Stomach smooth muscle (tissue), 2 donors: ENCODE measurements at regions not wholly inside any gene's neighbourhood (a gene's known extent, or its start where the extent isn't known, plus 50 kb on each side); places are given as distances from the start of the nearest gene placed in this dataset.
"Not testable (repeated sequence)": the region's sequence is repeated elsewhere in the genome, so short reads cannot be mapped to it uniquely, and the experiment has no call there.

Source experiments
- H3K27ac ChIP-seq: one replicate; pipeline ENCODE4 v1.7.0; 2013; ENCODE audit warnings: mild to moderate bottlenecking, low read length, inconsistent platforms
- H3K27me3 ChIP-seq, 2 donors: one replicate each; pipeline ENCODE4 v1.7.0; 2013; ENCODE audit warnings: low read length in 2 of 2; ENCODE audit not compliant: insufficient read depth in 2 of 2, control insufficient read depth in 1 of 2
- H3K36me3 ChIP-seq, 2 donors: one replicate each; pipeline ENCODE4 v1.7.0; 2013; ENCODE audit warnings: low read length in 2 of 2; ENCODE audit not compliant: control insufficient read depth in 2 of 2, insufficient read depth in 2 of 2
- H3K4me1 ChIP-seq: one replicate; pipeline ENCODE4 v1.7.0; 2013; ENCODE audit warnings: low read length; ENCODE audit not compliant: control insufficient read depth, insufficient read depth
- H3K4me3 ChIP-seq, 2 donors: one replicate each; pipeline ENCODE4 v1.7.0; 2013; ENCODE audit warnings: low read length in 2 of 2
- H3K9ac ChIP-seq, 2 donors: one replicate each; pipeline ENCODE4 v1.7.0; 2013; ENCODE audit warnings: low read length in 2 of 2, mild to moderate bottlenecking in 1 of 2
- H3K9me3 ChIP-seq, 2 donors: one replicate each; pipeline ENCODE4 v1.7.0; 2013; ENCODE audit warnings: low read length in 2 of 2; ENCODE audit not compliant: control insufficient read depth in 2 of 2
- donor health status: healthy.
- donor health status: Pancreatic carcinoma.

GRCh38 chr1:166784646-166785045, 54.6 kb upstream of the POGK start:
- not testable (repeated sequence) for H3K27me3 ChIP-seq, H3K27ac ChIP-seq, H3K9me3 ChIP-seq, H3K4me3 ChIP-seq, H3K4me1 ChIP-seq, H3K9ac ChIP-seq, H3K36me3 ChIP-seq

DNA sequence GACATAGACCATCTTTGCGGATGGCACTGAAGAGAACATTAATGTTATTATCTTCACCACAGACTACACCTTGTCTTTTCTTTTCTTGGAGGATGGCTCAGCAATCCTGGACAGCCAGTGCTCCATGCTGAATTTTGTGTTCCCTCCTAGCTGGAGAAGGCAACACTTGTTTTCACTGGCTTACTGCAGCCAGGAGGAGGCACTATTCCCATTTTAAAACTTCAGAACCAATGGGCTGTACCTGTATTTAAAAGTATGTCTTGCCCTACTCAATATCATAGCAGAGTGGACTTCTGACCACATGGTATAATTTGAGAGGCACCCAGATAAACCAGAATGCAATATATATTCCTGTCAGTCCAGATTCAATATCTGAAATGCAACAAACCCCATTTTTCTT, 53.3 kb upstream of the POGK start:
- Histone ChIP-seq H3K4me3 (no peak overlapping the region), H3K27me3 (peaks cover 0 to 4% of the 10 kb centered on the region in 2 donors), H3K4me1 (no peaks in the 10 kb centered on the region), H3K9me3 (no peaks in the 10 kb centered on the region), H3K9ac (no peak overlapping the region), H3K36me3 (no peaks in the 10 kb centered on the region), H3K27ac (no peak overlapping the region)

- Histone ChIP-seq H3K9ac (no peak overlapping the region), H3K36me3 (no peaks in the 10 kb centered on the region), H3K27me3 (peaks cover 0 to 4% of the 10 kb centered on the region in 2 donors), H3K27ac (no peak overlapping the region), H3K9me3 (no peaks in the 10 kb centered on the region), H3K4me1 (no peaks in the 10 kb centered on the region), H3K4me3 (no peak overlapping the region)
Observed at GRCh38 chr1:166789286-166789685, 50.0 kb upstream of the POGK start.
